ENCODE measurements at regions not wholly inside any gene's neighbourhood (a gene's known extent, or its start where the extent isn't known, plus 50 kb on each side); places are given as distances from the start of the nearest gene placed in this dataset.
"Not testable (repeated sequence)": the region's sequence is repeated elsewhere in the genome, so short reads cannot be mapped to it uniquely, and the experiment has no call there.

- peak; percentile 29 for DNase-seq
Observed at GRCh38 chr5:67617051-67617450, 420.5 kb upstream of the CD180 start.

GRCh38 chr5:67612961-67613360, 416.4 kb upstream of the CD180 start:
- no peak for DNase-seq

- DNase-seq, result no peak
Observed at GRCh38 chr5:67610186-67610912, 413.8 kb upstream of the CD180 start.

- no peak for DNase-seq
Observed at GRCh38 chr5:67607958-67608357, 411.4 kb upstream of the CD180 start.

- DNase-seq, result no peak
Observed at GRCh38 chr5:67606586-67606947, 410.0 kb upstream of the CD180 start.

GRCh38 chr5:67605730-67606585, 409.4 kb upstream of the CD180 start:
- no peak for DNase-seq

- DNase-seq, result no peak
Observed at GRCh38 chr5:67591491-67591890, 394.9 kb upstream of the CD180 start.

GRCh38 chr5:67588389-67588788, 391.8 kb upstream of the CD180 start:
- DNase-seq, result no peak

- no peak for DNase-seq
Observed at GRCh38 chr5:67581203-67581602, 384.6 kb upstream of the CD180 start.

- DNase-seq, result no peak
Observed at GRCh38 chr5:67578011-67578410, 381.4 kb upstream of the CD180 start.

GRCh38 chr5:67577424-67577823, 380.8 kb upstream of the CD180 start:
- peak; percentile 67 for DNase-seq

GRCh38 chr5:67576112-67576511, 379.5 kb upstream of the CD180 start:
- DNase-seq, result no peak

- DNase-seq, result no peak
Observed at GRCh38 chr5:67575087-67575486, 378.5 kb upstream of the CD180 start.

GRCh38 chr5:67561151-67561932, 364.7 kb upstream of the CD180 start:
- DNase-seq, result no peak

- DNase-seq, result no peak
Observed at GRCh38 chr5:67552773-67553172, 356.2 kb upstream of the CD180 start.

GRCh38 chr5:67549947-67550346, 353.3 kb upstream of the CD180 start:
- no peak for DNase-seq

- no peak for DNase-seq
Observed at GRCh38 chr5:67549296-67549618, 352.7 kb upstream of the CD180 start.

GRCh38 chr5:67548520-67549295, 352.1 kb upstream of the CD180 start:
- no peak for DNase-seq

GRCh38 chr5:67547682-67548081, 351.1 kb upstream of the CD180 start:
- no peak for DNase-seq

- not testable (repeated sequence) for DNase-seq
Observed at GRCh38 chr5:67544942-67545341, 348.3 kb upstream of the CD180 start.

GRCh38 chr5:67543720-67544270, 347.2 kb upstream of the CD180 start:
- DNase-seq, result no peak

- no peak for DNase-seq
Observed at GRCh38 chr5:67542479-67542878, 345.9 kb upstream of the CD180 start.

- DNase-seq, result no peak
Observed at GRCh38 chr5:67541875-67542274, 345.3 kb upstream of the CD180 start.
